NOMO-1 (cell line): ENCODE measurements at regions not wholly inside any gene's neighbourhood (a gene's known extent, or its start where the extent isn't known, plus 50 kb on each side); places are given as distances from the start of the nearest gene placed in this dataset.
"Not testable (repeated sequence)": the region's sequence is repeated elsewhere in the genome, so short reads cannot be mapped to it uniquely, and the experiment has no call there.

Source experiments
- DNase-seq, 2 experiments: peaks; one replicate each; lab custom pipeline; 2025; ENCODE audit not compliant: unreplicated experiment in 2 of 2; lab: John Stamatoyannopoulos, UW

GRCh38 chr20:40284611-40285010 lies 404.4 kb downstream of the MAFB start:
- DNase-seq, result no peak

GRCh38 chr20:40283689-40284088 lies 405.3 kb downstream of the MAFB start:
- no peak for DNase-seq

- DNase-seq, result no peak
These were observed 406.1 kb downstream of the MAFB start for GRCh38 chr20:40282941-40283340.

GRCh38 chr20:40282541-40282940 lies 406.5 kb downstream of the MAFB start:
- DNase-seq, result no peak

- DNase-seq, result no peak
These were observed 408.4 kb downstream of the MAFB start for GRCh38 chr20:40280616-40281015.

GRCh38 chr20:40279390-40279789 lies 409.6 kb downstream of the MAFB start:
- DNase-seq, result peak; percentile 30 to 59

- DNase-seq, result no peak
These were observed 410.4 kb downstream of the MAFB start for GRCh38 chr20:40278673-40279072.

- DNase-seq, result no peak
These were observed 412.7 kb downstream of the MAFB start for GRCh38 chr20:40276301-40276700.

- no peak for DNase-seq
These were observed 413.3 kb downstream of the MAFB start for GRCh38 chr20:40275738-40276137.

- no peak for DNase-seq
These were observed 414.0 kb downstream of the MAFB start for GRCh38 chr20:40274912-40275533.

GRCh38 chr20:40269274-40269673 lies 419.8 kb downstream of the MAFB start:
- DNase-seq, result not testable (repeated sequence)

GRCh38 chr20:40268321-40269075 lies 420.5 kb downstream of the MAFB start:
- DNase-seq, result no peak

GRCh38 chr20:40265825-40266533 lies 423.1 kb downstream of the MAFB start:
- DNase-seq, result peak in 1 of 2 experiments; percentile 9

GRCh38 chr20:40262219-40262618 lies 426.8 kb downstream of the MAFB start:
- peak in 1 of 2 experiments; percentile 11 for DNase-seq

GRCh38 chr20:40258931-40259330 lies 430.1 kb downstream of the MAFB start:
- DNase-seq, result no peak

- no peak for DNase-seq
These were observed 431.3 kb downstream of the MAFB start for GRCh38 chr20:40257763-40258162.

- no peak for DNase-seq
These were observed 433.7 kb downstream of the MAFB start for GRCh38 chr20:40255365-40255764.

- DNase-seq, result no peak
These were observed 434.8 kb downstream of the MAFB start for GRCh38 chr20:40254023-40254772.

- DNase-seq, result no peak
These were observed 437.6 kb downstream of the MAFB start for GRCh38 chr20:40251284-40251932.

- no peak for DNase-seq
These were observed 439.2 kb downstream of the MAFB start for GRCh38 chr20:40249805-40250204.

- no peak for DNase-seq
These were observed 443.2 kb downstream of the MAFB start for GRCh38 chr20:40245829-40246228.
